NCI-H1105 treated with DMSO at 0.1 percent for 48 hours (cell line): ENCODE measurements at regions not wholly inside any gene's neighbourhood (a gene's known extent, or its start where the extent isn't known, plus 50 kb on each side); places are given as distances from the start of the nearest gene placed in this dataset.

Experiments used
- DNase-seq: peaks from one replicate; lab custom pipeline; 2025; lab: John Stamatoyannopoulos, UW

GRCh38 chr10:90462749-90463470, 394.9 kb downstream of the HTR7 start:
- no peak for DNase-seq

GRCh38 chr10:90464329-90464728, 393.5 kb downstream of the HTR7 start:
- no peak for DNase-seq

- DNase-seq, result no peak
Measured at GRCh38 chr10:90470966-90471365, 386.9 kb downstream of the HTR7 start.

- no peak for DNase-seq
Measured at GRCh38 chr10:90480466-90480865, 377.4 kb downstream of the HTR7 start.

- no peak for DNase-seq
Measured at GRCh38 chr10:90481326-90481923, 376.4 kb downstream of the HTR7 start.

- DNase-seq, result peak; percentile 1
Measured at GRCh38 chr10:90484518-90484917, 373.3 kb downstream of the HTR7 start.

- DNase-seq, result no peak
Measured at GRCh38 chr10:90494183-90494582, 363.7 kb downstream of the HTR7 start.

- DNase-seq, result no peak
Measured at GRCh38 chr10:90504172-90504571, 353.7 kb downstream of the HTR7 start.

- no peak for DNase-seq
Measured at GRCh38 chr10:90526721-90527120, 331.1 kb downstream of the HTR7 start.

- DNase-seq, result no peak
Measured at GRCh38 chr10:90530521-90530920, 327.3 kb downstream of the HTR7 start.

- no peak for DNase-seq
Measured at GRCh38 chr10:90557385-90557784, 300.5 kb downstream of the HTR7 start.

GRCh38 chr10:90560331-90560730, 297.5 kb downstream of the HTR7 start:
- DNase-seq, result no peak

GRCh38 chr10:90561666-90562065, 296.2 kb downstream of the HTR7 start:
- DNase-seq, result no peak

- DNase-seq, result no peak
Measured at GRCh38 chr10:90571481-90572258, 286.2 kb downstream of the HTR7 start.

GRCh38 chr10:90575125-90575524, 282.7 kb downstream of the HTR7 start:
- DNase-seq, result no peak

GRCh38 chr10:90577569-90577968, 280.3 kb downstream of the HTR7 start:
- DNase-seq, result no peak

GRCh38 chr10:90579602-90580242, 278.1 kb downstream of the HTR7 start:
- no peak for DNase-seq

- no peak for DNase-seq
Measured at GRCh38 chr10:90583416-90583815, 274.4 kb downstream of the HTR7 start.

GRCh38 chr10:90587081-90587491, 270.8 kb downstream of the HTR7 start:
- DNase-seq, result no peak

- no peak for DNase-seq
Measured at GRCh38 chr10:90587561-90587960, 270.3 kb downstream of the HTR7 start.

GRCh38 chr10:90588222-90588621, 269.6 kb downstream of the HTR7 start:
- DNase-seq, result no peak

- no peak for DNase-seq
Measured at GRCh38 chr10:90589825-90590224, 268.0 kb downstream of the HTR7 start.

GRCh38 chr10:90591629-90592028, 266.2 kb downstream of the HTR7 start:
- no peak for DNase-seq
